Body of pancreas (tissue), 4 donors: ENCODE measurements at regions not wholly inside any gene's neighbourhood (a gene's known extent, or its start where the extent isn't known, plus 50 kb on each side); places are given as distances from the start of the nearest gene placed in this dataset.

Experiments
- ATAC-seq: fragments of 150-250 bp; one replicate; pipeline ENCODE4 v1.9.1; 2016
- DNase-seq, 4 donors: peaks; one replicate each; pipeline ENCODE4 v3.0.0-alpha.2; 2019
- H3K27ac ChIP-seq, 4 donors: fragments of 200-600 bp; sonication (generic); 1 replicate in 3 of 4; 2 replicates in 1 of 4; pipeline versions ENCODE4 v1.5.1 to v1.6.1; 2016 to 2019; ENCODE audit warnings: mild to moderate bottlenecking in 1 of 4, mixed read lengths in 1 of 4, moderate library complexity in 1 of 4
- H3K27me3 ChIP-seq, 2 donors: fragments of 200-600 bp; sonication (generic); one replicate each; pipeline ENCODE4 v1.6.0; 2016; ENCODE audit warnings: mild to moderate bottlenecking in 1 of 2
- H3K36me3 ChIP-seq, 2 donors: fragments of 200-600 bp; sonication (generic); replicated peaks in 1 of 2; 2 replicates each; pipeline ENCODE4 v1.5.1; 2016; ENCODE audit warnings: low read depth in 2 of 2; ENCODE audit not compliant: insufficient read depth in 1 of 2
- H3K4me1 ChIP-seq: fragments of 200-600 bp; sonication (generic); one replicate; pipeline ENCODE4 v1.6.0; 2016
- H3K4me3 ChIP-seq, 2 donors: fragments of 200-600 bp; sonication (generic); 1 replicate in 1 of 2; 2 replicates in 1 of 2; pipeline ENCODE4 v1.5.1; 2016 to 2019
- H3K9me3 ChIP-seq, 3 donors: fragments of 200-600 bp; sonication (generic); 1 replicate in 2 of 3; 2 replicates in 1 of 3; pipeline ENCODE4 v1.5.1; 2016
- CTCF ChIP-seq, 7 experiments: fragments of 450-650 bp in 4 of 7; fragments of 200-600 bp in 3 of 7; sonication (generic) in 3 of 7; IDR thresholded peaks; one replicate each; pipeline ENCODE4 v1.5.1; 2016 to 2019; ENCODE audit warnings: antibody characterized with exemption in 7 of 7
- POLR2A ChIP-seq, 3 donors: fragments of 450-650 bp; IDR thresholded peaks; one replicate each; pipeline ENCODE4 v1.6.1; 2016; ENCODE audit warnings: antibody characterized with exemption in 3 of 3, mild to moderate bottlenecking in 2 of 3
- WGBS, 2 donors: methylation state at CpG; one replicate each; pipeline ENCODE4 v1.1.5; 2017; 5-methylcytosine and 5-hydroxymethylcytosine counted together
- intact Hi-C: fragments of 100-400 bp; cut with DNase I; formaldehyde crosslinking; loops from one replicate; pipeline ENCODE4 v1.15.1; 2023

- Histone ChIP-seq H3K9me3 (no peaks in the 10 kb centered on the region), H3K4me1 (no peaks in the 10 kb centered on the region), H3K36me3 (no peaks in the 10 kb centered on the region), H3K27ac (no peak overlapping the region), H3K4me3 (no peak overlapping the region), H3K27me3 (no peaks in the 10 kb centered on the region)
- TF ChIP-seq POLR2A (IDR thresholded peaks at IDR 0.05) (no peak), CTCF (IDR thresholded peaks at IDR 0.05) (no peak)
- DNase-seq (no peak), ATAC-seq (no peak)
- intact Hi-C loops = no loop called here
These were observed 188.7 kb upstream of the TLE4 start for GRCh38 chr9:79383096-79383495.

GRCh38 chr9:79384091-79384490 is 187.7 kb upstream of the TLE4 start:
- no peak for TF ChIP-seq CTCF (IDR thresholded peaks at IDR 0.05)
- TF ChIP-seq POLR2A (IDR thresholded peaks at IDR 0.05) = no peak
- intact Hi-C loops = no loop called here
- H3K9me3 ChIP-seq = no peaks in the 10 kb centered on the region
- no peaks in the 10 kb centered on the region for H3K4me1 ChIP-seq
- no peak for ATAC-seq
- no peak overlapping the region for H3K27ac ChIP-seq
- H3K27me3 ChIP-seq = no peaks in the 10 kb centered on the region
- no peak overlapping the region for H3K4me3 ChIP-seq
- DNase-seq = no peak
- no peaks in the 10 kb centered on the region for H3K36me3 ChIP-seq
- 88 to 91% methylated on average over 5 of the region's 5 CpGs for WGBS, 2 donors

- Histone ChIP-seq H3K9me3 (no peaks in the 10 kb centered on the region), H3K4me1 (no peaks in the 10 kb centered on the region), H3K4me3 (no peak overlapping the region), H3K27ac (no peak overlapping the region), H3K27me3 (no peaks in the 10 kb centered on the region), H3K36me3 (no peaks in the 10 kb centered on the region)
- no peak for TF ChIP-seq POLR2A (IDR thresholded peaks at IDR 0.05)
- no peak for TF ChIP-seq CTCF (IDR thresholded peaks at IDR 0.05)
- intact Hi-C loops = no loop called here
- WGBS, 2 donors = 55 to 56% methylated on average over 1 of the region's 1 CpG
- DNase-seq (no peak), ATAC-seq (no peak)
These were observed 187.3 kb upstream of the TLE4 start for GRCh38 chr9:79384501-79384900.

- ATAC-seq (no peak), DNase-seq (no peak)
- no peak for TF ChIP-seq CTCF (IDR thresholded peaks at IDR 0.05)
- TF ChIP-seq POLR2A (IDR thresholded peaks at IDR 0.05) = no peak
- no peak overlapping the region for H3K4me3 ChIP-seq
- no peaks in the 10 kb centered on the region for H3K4me1 ChIP-seq
- WGBS, 2 donors = 67 to 76% methylated on average over 5 of the region's 5 CpGs
- H3K27me3 ChIP-seq = no peaks in the 10 kb centered on the region
- intact Hi-C loops = no loop called here
- no peaks in the 10 kb centered on the region for H3K9me3 ChIP-seq
- no peaks in the 10 kb centered on the region for H3K36me3 ChIP-seq
- no peak overlapping the region for H3K27ac ChIP-seq
These were observed 184.5 kb upstream of the TLE4 start for GRCh38 chr9:79387101-79387835.

- TF ChIP-seq CTCF (IDR thresholded peaks at IDR 0.05) = no peak
- DNase-seq = no peak
- Histone ChIP-seq H3K27ac (no peak overlapping the region), H3K36me3 (no peaks in the 10 kb centered on the region), H3K4me3 (no peak overlapping the region), H3K27me3 (no peaks in the 10 kb centered on the region), H3K9me3 (no peaks in the 10 kb centered on the region), H3K4me1 (no peaks in the 10 kb centered on the region)
- ATAC-seq = no peak
- intact Hi-C loops = no loop called here
- WGBS, 2 donors = 64 to 69% methylated on average over 5 of the region's 5 CpGs
These were observed 181.6 kb upstream of the TLE4 start for GRCh38 chr9:79390077-79390698.
